Activated naive CD8-positive, alpha-beta T cell (primary cell): ENCODE measurements at regions not wholly inside any gene's neighbourhood (a gene's known extent, or its start where the extent isn't known, plus 50 kb on each side); places are given as distances from the start of the nearest gene placed in this dataset.

ENCODE experiments used
- H3K27ac Mint-ChIP-seq: one replicate; pipeline ENCODE4 v1.8.0; 2021; ENCODE audit warnings: mixed read lengths
- H3K27me3 Mint-ChIP-seq: one replicate; pipeline ENCODE4 v1.8.0; 2021; ENCODE audit warnings: mixed read lengths
- H3K36me3 Mint-ChIP-seq: one replicate; pipeline ENCODE4 v1.8.0; 2021; ENCODE audit warnings: mixed read lengths
- H3K4me1 Mint-ChIP-seq: one replicate; pipeline ENCODE4 v1.8.0; 2021; ENCODE audit warnings: low read depth, mixed read lengths
- H3K4me3 Mint-ChIP-seq: one replicate; pipeline ENCODE4 v1.8.0; 2021; ENCODE audit warnings: mild to moderate bottlenecking, mixed read lengths
- H3K9me3 Mint-ChIP-seq: one replicate; pipeline ENCODE4 v1.8.0; 2021; ENCODE audit warnings: low read depth, mixed read lengths

- H3K9me3 Mint-ChIP-seq, result no peaks in the 10 kb centered on the region
- peaks cover 6% of the 10 kb centered on the region for H3K4me1 Mint-ChIP-seq
- H3K27ac Mint-ChIP-seq, result no peak overlapping the region
- H3K36me3 Mint-ChIP-seq, result no peaks in the 10 kb centered on the region
- H3K4me3 Mint-ChIP-seq, result no peak overlapping the region
- H3K27me3 Mint-ChIP-seq, result peaks cover 14% of the 10 kb centered on the region
These were observed 1318.1 kb downstream of the TBC1D22A start for GRCh38 chr22:48080316-48081165.

- H3K4me1 Mint-ChIP-seq, result peaks cover 6% of the 10 kb centered on the region
- H3K36me3 Mint-ChIP-seq, result no peaks in the 10 kb centered on the region
- H3K27me3 Mint-ChIP-seq, result peaks cover 10% of the 10 kb centered on the region
- no peaks in the 10 kb centered on the region for H3K9me3 Mint-ChIP-seq
- H3K4me3 Mint-ChIP-seq, result no peak overlapping the region
- no peak overlapping the region for H3K27ac Mint-ChIP-seq
These were observed 1317.2 kb downstream of the TBC1D22A start for GRCh38 chr22:48079505-48080290.

DNA sequence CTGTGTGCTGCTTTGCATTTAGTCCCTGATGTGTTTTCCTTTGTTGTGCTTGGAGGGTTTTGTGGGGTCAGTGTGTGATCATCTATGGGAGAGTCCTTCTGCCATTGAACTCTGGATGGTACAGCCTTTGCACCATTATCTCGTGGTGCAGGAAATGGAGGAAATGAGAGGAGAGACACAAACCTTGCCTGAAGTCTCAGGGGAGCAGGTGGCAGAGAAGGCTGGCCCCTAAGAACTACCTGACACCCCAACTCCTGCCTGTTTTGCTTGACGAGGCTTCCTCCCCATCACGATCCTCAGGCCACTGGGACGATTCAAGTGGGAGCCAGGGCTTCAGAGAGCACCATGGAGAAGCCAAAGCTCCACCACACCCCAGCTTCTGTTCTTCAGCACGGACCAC lies 1316.4 kb downstream of the TBC1D22A start:
- no peaks in the 10 kb centered on the region for H3K36me3 Mint-ChIP-seq
- no peak overlapping the region for H3K4me3 Mint-ChIP-seq
- H3K27ac Mint-ChIP-seq, result no peak overlapping the region
- peaks cover 8% of the 10 kb centered on the region for H3K27me3 Mint-ChIP-seq
- no peaks in the 10 kb centered on the region for H3K9me3 Mint-ChIP-seq
- H3K4me1 Mint-ChIP-seq, result peaks cover 5% of the 10 kb centered on the region

DNA sequence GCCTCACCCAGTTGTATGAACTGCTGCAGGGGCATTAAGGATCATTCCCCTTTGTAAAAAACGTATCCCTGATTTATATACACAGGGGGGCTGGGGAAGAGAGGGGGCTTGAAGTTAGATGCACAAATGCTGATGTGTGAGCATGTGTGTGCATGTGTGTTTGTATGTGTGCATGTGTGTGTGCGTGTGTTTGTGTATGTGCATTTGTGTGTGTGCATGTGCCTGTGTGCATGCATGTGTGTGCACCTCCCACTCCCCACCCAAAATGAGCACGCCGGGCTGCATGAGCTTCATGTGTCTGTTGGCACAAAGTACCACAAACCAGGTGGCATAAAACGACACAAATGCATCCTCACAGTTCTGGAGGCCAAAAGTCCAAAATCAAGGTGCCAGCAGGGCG lies 1315.2 kb downstream of the TBC1D22A start:
- no peaks in the 10 kb centered on the region for H3K36me3 Mint-ChIP-seq
- H3K27me3 Mint-ChIP-seq, result peaks cover 8% of the 10 kb centered on the region
- H3K9me3 Mint-ChIP-seq, result no peaks in the 10 kb centered on the region
- no peak overlapping the region for H3K4me3 Mint-ChIP-seq
- H3K27ac Mint-ChIP-seq, result no peak overlapping the region
- H3K4me1 Mint-ChIP-seq, result peaks cover 5% of the 10 kb centered on the region

DNA sequence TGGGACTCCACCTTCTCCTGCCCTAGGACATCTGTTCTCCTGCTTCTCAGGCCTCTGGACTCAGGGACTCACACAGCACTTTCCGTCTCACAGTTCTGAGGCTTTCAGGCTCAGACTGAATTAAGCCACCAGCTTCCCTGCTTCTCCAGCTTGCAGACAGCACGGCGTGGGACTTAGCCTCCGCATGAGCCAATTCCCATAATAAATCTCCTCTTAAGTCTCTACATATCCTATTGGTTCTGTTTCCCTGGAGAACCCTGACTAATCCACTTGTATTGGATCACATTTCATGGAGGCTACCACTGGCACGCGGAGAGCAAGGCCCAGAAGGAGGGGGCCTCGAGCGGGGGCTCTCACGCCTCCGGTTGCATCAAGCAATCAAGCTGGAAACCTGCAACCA lies 1313.6 kb downstream of the TBC1D22A start:
- Mint-ChIP-seq H3K4me3 (no peak overlapping the region), H3K27me3 (peaks cover 8% of the 10 kb centered on the region), H3K9me3 (no peaks in the 10 kb centered on the region), H3K27ac (no peak overlapping the region), H3K36me3 (no peaks in the 10 kb centered on the region), H3K4me1 (peaks cover 5% of the 10 kb centered on the region)

- Mint-ChIP-seq H3K27me3 (peaks cover 8% of the 10 kb centered on the region), H3K27ac (no peak overlapping the region), H3K36me3 (no peaks in the 10 kb centered on the region), H3K4me3 (no peak overlapping the region), H3K9me3 (no peaks in the 10 kb centered on the region), H3K4me1 (peaks cover 5% of the 10 kb centered on the region)
These were observed 1313.2 kb downstream of the TBC1D22A start for GRCh38 chr22:48075604-48076003.

- H3K27ac Mint-ChIP-seq, result no peak overlapping the region
- no peaks in the 10 kb centered on the region for H3K4me1 Mint-ChIP-seq
- no peaks in the 10 kb centered on the region for H3K36me3 Mint-ChIP-seq
- peaks cover 3% of the 10 kb centered on the region for H3K27me3 Mint-ChIP-seq
- no peaks in the 10 kb centered on the region for H3K9me3 Mint-ChIP-seq
- no peak overlapping the region for H3K4me3 Mint-ChIP-seq
These were observed 1310.3 kb downstream of the TBC1D22A start for GRCh38 chr22:48072777-48073176.

DNA sequence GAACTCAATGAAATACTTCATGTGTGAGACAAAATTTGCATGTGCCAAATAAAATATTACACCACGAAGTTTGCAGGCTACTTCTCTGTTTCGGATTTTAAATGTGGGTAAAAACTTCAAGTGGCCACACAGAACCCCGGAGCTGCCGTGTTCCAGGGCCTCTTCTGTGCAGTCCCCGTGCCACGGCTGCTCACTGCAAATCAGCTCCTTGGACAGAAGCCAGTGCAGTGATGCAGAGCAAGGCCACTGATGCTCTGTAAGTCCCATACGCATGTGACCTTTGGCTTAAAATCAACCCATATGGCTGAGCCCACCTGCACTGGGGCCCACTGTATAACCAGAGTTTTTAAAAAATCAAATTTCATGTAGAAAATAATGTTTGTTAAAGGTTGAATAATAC lies 1309.4 kb downstream of the TBC1D22A start:
- Mint-ChIP-seq H3K36me3 (no peaks in the 10 kb centered on the region), H3K4me1 (no peaks in the 10 kb centered on the region), H3K27ac (no peak overlapping the region), H3K4me3 (no peak overlapping the region), H3K9me3 (no peaks in the 10 kb centered on the region), H3K27me3 (peaks cover 3% of the 10 kb centered on the region)

DNA sequence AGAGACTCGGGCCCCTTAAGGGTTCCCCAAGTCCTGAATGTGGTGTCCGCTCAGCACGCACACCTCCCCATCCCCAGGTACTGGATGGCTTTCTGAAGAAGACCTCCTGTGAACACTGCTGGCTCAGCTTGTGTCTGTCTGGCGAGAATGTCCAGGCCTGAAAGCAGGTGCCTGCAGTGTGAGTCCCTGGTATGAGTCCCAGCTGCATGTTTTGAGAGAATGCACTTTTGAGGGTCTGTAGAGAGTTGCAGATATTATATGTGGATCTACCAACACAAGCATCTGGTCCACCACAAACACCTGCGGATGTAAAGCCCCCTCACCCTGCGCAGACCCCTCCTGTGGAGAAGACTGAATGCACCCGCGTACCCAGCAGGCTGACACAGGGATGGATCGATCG lies 1308.9 kb downstream of the TBC1D22A start:
- Mint-ChIP-seq H3K27me3 (peaks cover 3% of the 10 kb centered on the region), H3K4me1 (no peaks in the 10 kb centered on the region), H3K27ac (no peak overlapping the region), H3K36me3 (no peaks in the 10 kb centered on the region), H3K9me3 (no peaks in the 10 kb centered on the region), H3K4me3 (no peak overlapping the region)

DNA sequence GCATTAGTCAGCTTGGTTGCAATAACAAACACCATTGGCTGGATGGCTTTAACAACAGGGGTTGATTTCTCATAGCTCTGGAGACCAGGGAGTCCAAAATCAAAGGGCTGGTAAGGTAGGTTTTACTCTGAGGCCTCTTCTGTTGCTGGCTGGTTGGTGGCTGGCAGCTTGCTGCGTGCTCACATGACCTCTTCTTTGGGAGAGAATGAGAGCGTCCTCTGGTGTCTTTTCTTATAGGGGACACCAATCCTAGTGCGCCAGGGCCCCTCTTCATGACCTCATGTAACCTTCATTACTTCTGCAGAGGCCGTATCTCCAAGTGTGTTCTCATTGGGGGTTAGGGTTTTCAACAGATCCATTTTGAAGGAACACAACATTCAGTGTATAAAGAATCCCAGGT lies 1308.3 kb downstream of the TBC1D22A start:
- H3K36me3 Mint-ChIP-seq, result no peaks in the 10 kb centered on the region
- no peaks in the 10 kb centered on the region for H3K9me3 Mint-ChIP-seq
- H3K27ac Mint-ChIP-seq, result no peak overlapping the region
- no peak overlapping the region for H3K4me3 Mint-ChIP-seq
- H3K4me1 Mint-ChIP-seq, result no peaks in the 10 kb centered on the region
- H3K27me3 Mint-ChIP-seq, result peaks cover 3% of the 10 kb centered on the region

DNA sequence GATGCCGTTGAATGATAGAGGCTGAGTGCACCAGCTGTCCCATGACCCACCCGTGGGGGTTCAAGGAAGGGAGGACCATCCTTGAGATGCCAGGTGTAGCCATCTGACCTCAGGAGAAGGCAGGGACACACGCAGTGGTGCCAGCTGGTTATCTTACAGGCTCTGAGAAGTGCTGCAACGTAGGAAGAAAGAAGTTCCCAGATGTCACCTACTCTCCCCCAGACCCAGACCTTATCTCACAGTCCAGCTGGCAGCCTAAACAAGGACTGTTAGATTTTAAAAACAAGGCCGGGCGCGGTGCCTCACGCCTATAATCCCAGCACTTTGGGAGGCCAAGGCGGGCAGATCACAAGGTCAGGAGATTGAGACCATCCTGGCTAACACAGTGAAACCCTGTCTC lies 1307.6 kb downstream of the TBC1D22A start:
- no peak overlapping the region for H3K27ac Mint-ChIP-seq
- H3K27me3 Mint-ChIP-seq, result peaks cover 3% of the 10 kb centered on the region
- no peaks in the 10 kb centered on the region for H3K9me3 Mint-ChIP-seq
- no peak overlapping the region for H3K4me3 Mint-ChIP-seq
- no peaks in the 10 kb centered on the region for H3K36me3 Mint-ChIP-seq
- no peaks in the 10 kb centered on the region for H3K4me1 Mint-ChIP-seq

DNA sequence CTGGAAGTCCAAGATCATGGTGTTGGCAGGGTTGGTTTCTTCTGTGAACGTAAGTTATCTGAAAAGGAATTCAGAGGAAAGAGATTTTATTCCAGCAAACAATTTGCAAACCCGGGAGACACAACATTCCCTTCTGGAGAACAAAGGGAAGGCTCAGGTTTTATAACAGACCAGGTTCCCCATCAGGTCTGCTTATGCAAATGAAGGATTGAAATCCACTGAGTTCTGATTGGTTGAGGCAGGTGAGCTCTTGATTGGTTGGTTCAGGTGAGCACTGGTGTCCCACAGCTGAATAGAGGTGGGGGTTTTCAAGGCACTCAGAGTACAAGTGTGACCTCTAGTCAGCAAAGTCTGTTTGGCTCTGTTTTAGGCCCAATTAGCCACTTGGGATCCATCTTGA lies 1306.8 kb downstream of the TBC1D22A start:
- H3K27ac Mint-ChIP-seq, result no peak overlapping the region
- H3K4me1 Mint-ChIP-seq, result no peaks in the 10 kb centered on the region
- H3K27me3 Mint-ChIP-seq, result peaks cover 3% of the 10 kb centered on the region
- H3K9me3 Mint-ChIP-seq, result no peaks in the 10 kb centered on the region
- no peaks in the 10 kb centered on the region for H3K36me3 Mint-ChIP-seq
- H3K4me3 Mint-ChIP-seq, result no peak overlapping the region

DNA sequence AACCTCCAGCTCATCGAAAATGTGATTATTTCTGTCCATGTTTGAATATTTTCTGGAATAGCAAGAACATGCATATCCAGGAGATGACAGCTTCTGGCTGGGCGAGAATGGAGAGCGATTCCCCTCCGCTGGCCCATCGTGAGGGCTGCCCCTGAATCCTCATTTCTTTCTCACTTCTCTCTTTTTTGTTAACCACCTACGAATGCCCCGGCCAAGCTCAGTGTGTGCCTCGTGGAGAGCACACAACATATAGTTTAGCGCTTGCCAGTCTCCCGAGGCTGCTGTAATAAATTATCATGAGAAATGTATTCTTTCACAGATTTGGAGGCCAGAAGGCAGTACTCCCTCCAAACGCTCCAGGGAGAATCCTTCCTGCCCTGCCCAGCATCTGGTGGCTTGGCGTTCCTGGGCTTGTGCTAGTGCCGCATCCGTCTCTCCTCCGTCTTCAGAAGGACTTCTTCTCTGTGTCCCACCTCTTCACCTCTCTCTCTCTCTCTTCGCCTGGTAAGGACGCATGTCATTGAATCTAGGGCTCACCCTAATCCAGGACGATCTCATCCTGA lies 1306.0 kb downstream of the TBC1D22A start:
- no peak overlapping the region for H3K4me3 Mint-ChIP-seq
- no peaks in the 10 kb centered on the region for H3K27me3 Mint-ChIP-seq
- H3K9me3 Mint-ChIP-seq, result no peaks in the 10 kb centered on the region
- no peaks in the 10 kb centered on the region for H3K4me1 Mint-ChIP-seq
- no peaks in the 10 kb centered on the region for H3K36me3 Mint-ChIP-seq
- H3K27ac Mint-ChIP-seq, result no peak overlapping the region

- Mint-ChIP-seq H3K36me3 (no peaks in the 10 kb centered on the region), H3K4me3 (no peak overlapping the region), H3K4me1 (no peaks in the 10 kb centered on the region), H3K27me3 (no peaks in the 10 kb centered on the region), H3K9me3 (no peaks in the 10 kb centered on the region), H3K27ac (no peak overlapping the region)
These were observed 1303.4 kb downstream of the TBC1D22A start for GRCh38 chr22:48065892-48066291.

DNA sequence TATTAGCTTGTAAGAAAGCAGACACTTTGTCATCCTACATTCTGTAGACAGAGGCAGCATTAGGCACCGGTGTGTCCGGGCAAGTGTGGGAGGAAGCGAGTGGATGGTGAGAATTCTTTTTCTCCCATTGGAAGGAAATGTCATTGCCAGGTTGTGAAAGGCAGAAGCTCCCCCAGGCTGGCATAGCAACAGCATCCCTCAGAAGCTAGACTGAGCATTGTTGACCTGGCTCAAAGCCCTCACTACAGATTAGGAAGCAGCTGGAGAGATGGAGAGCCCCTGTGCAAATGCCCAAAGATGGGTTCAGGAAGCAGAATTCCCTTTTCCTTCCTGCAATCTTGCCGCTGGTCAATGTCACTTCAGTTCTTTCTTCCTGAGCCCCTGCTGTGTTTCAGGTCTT lies 1299.3 kb downstream of the TBC1D22A start:
- H3K4me3 Mint-ChIP-seq, result no peak overlapping the region
- no peaks in the 10 kb centered on the region for H3K4me1 Mint-ChIP-seq
- peaks cover 1% of the 10 kb centered on the region for H3K27me3 Mint-ChIP-seq
- no peaks in the 10 kb centered on the region for H3K9me3 Mint-ChIP-seq
- no peaks in the 10 kb centered on the region for H3K36me3 Mint-ChIP-seq
- H3K27ac Mint-ChIP-seq, result no peak overlapping the region
